ENCODE measurements at regions not wholly inside any gene's neighbourhood (a gene's known extent, or its start where the extent isn't known, plus 50 kb on each side); places are given as distances from the start of the nearest gene placed in this dataset.
A peak's percentile ranks its signal among the peaks of the same experiment; 100 is the strongest.

GRCh38 chr9:85230081-85230480 is 511.7 kb downstream of the AGTPBP1 start:
- no peaks in the 10 kb centered on the region for H3K9me3 Mint-ChIP-seq (ENCODE audit: unreplicated experiment)

GRCh38 chr9:85228111-85228855 is 513.5 kb downstream of the AGTPBP1 start:
- no TSS peak for BruUV-seq (replicated peaks)
- H3K4me1 Mint-ChIP-seq (ENCODE audit: insufficient read depth, unreplicated experiment), result peaks cover 21% of the 10 kb centered on the region
- no peaks in the 10 kb centered on the region for H3K36me3 Mint-ChIP-seq (ENCODE audit: insufficient read depth, unreplicated experiment)
- no peak for DNase-seq (ENCODE audit: unreplicated experiment)
- H3K4me3 Mint-ChIP-seq (ENCODE audit: unreplicated experiment), result no peak overlapping the region
- no peak for TF ChIP-seq CTCF (IDR thresholded peaks at IDR 0.05; ENCODE audit: unreplicated experiment)
- intact Hi-C loops (cut with micrococcal nuclease), result no loop called here
- CTCF ChIA-PET, result interaction anchor here (0.6 to 2.3 kb wide), 2 partner anchors 8 to 9 kb away, joined by 4 to 6 read pairs; no protein-coding TSS in a partner anchor
- no peak overlapping the region for H3K27ac Mint-ChIP-seq (ENCODE audit: low read depth, unreplicated experiment)
- H3K27me3 Mint-ChIP-seq (ENCODE audit: insufficient read depth, unreplicated experiment), result no peaks in the 10 kb centered on the region
- POLR2A ChIA-PET, result interaction anchor here (1.0 kb wide), 1 partner anchor 530 kb away, joined by 3 read pairs; no protein-coding TSS in a partner anchor
- H3K9me3 Mint-ChIP-seq (ENCODE audit: unreplicated experiment), result no peaks in the 10 kb centered on the region

More at GRCh38 chr9:85230081-85230480, 511.7 kb downstream of the AGTPBP1 start:
- ChIA-PET POLR2A (no interaction called here), CTCF (interaction anchor here (2.3 kb wide), 1 partner anchor 10 kb away, joined by 6 read pairs; no protein-coding TSS in a partner anchor)
- TF ChIP-seq CTCF (IDR thresholded peaks at IDR 0.05; ENCODE audit: unreplicated experiment), result no peak
- H3K36me3 Mint-ChIP-seq (ENCODE audit: insufficient read depth, unreplicated experiment), result no peaks in the 10 kb centered on the region
- BruUV-seq (replicated peaks), result no TSS peak
- intact Hi-C loops (cut with micrococcal nuclease), result no loop called here
- H3K27ac Mint-ChIP-seq (ENCODE audit: low read depth, unreplicated experiment), result no peak overlapping the region
- no peak for DNase-seq (ENCODE audit: unreplicated experiment)
- H3K27me3 Mint-ChIP-seq (ENCODE audit: insufficient read depth, unreplicated experiment), result no peaks in the 10 kb centered on the region
- H3K4me1 Mint-ChIP-seq (ENCODE audit: insufficient read depth, unreplicated experiment), result peaks cover 4% of the 10 kb centered on the region
- no peak overlapping the region for H3K4me3 Mint-ChIP-seq (ENCODE audit: unreplicated experiment)

DNA sequence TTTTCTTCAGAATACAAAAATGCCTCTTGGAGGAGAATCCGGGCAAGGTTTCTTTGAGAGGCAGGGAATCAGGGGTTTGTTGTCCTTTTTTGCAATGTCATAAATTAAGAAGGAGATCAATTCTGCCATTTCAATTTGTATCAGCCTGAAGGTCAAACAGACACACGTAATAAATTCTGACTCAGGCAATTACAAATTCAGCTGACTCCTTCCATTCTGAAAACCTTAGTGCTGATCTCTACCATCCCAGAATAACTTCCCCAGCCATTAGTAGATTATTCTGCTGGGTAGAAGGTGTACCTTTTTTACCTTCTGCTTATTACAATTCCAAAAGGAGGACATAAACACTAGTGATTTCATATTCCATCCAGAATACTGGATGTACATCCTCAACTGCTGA is 516.6 kb downstream of the AGTPBP1 start:
- no peaks in the 10 kb centered on the region for H3K36me3 Mint-ChIP-seq (ENCODE audit: insufficient read depth, unreplicated experiment)
- H3K27me3 Mint-ChIP-seq (ENCODE audit: insufficient read depth, unreplicated experiment), result no peaks in the 10 kb centered on the region
- no peak overlapping the region for H3K4me3 Mint-ChIP-seq (ENCODE audit: unreplicated experiment)
- BruUV-seq (replicated peaks), result no TSS peak
- ChIA-PET POLR2A (interaction anchor here (0.6 to 2.1 kb wide), 8 partner anchors 10 to 256 kb away, joined by 3 to 14 read pairs (median 4); no protein-coding TSS in a partner anchor), CTCF (interaction anchor here (0.5 to 2.2 kb wide), 3 partner anchors 34 to 528 kb away, joined by 3 to 6 read pairs (median 4); no protein-coding TSS in a partner anchor)
- peak overlapping the region; percentile 79 for H3K27ac Mint-ChIP-seq (ENCODE audit: low read depth, unreplicated experiment)
- intact Hi-C loops (cut with micrococcal nuclease), result no loop called here
- TF ChIP-seq CTCF (IDR thresholded peaks at IDR 0.05; ENCODE audit: unreplicated experiment), result no peak
- no peaks in the 10 kb centered on the region for H3K9me3 Mint-ChIP-seq (ENCODE audit: unreplicated experiment)
- no peak for DNase-seq (ENCODE audit: unreplicated experiment)
- H3K4me1 Mint-ChIP-seq (ENCODE audit: insufficient read depth, unreplicated experiment), result peaks cover 23% of the 10 kb centered on the region

DNA sequence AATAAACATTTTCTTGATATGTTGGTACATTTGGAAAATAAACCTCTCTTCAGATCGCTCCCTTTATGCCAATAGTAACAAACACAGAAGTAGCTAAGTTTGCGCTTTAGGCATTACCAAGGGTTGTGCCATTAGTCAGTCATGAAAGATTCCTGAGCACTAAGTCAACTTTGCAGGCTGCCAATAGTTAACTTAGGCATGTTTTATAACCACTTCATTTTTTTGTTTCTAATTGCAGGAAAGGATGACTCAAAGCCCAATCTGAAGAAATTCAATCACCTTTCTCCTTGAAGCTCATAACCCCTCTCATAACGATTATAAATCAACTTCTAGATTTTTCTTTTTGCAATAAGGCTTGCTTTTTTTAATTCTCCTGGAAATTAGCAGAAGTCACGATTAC is 517.0 kb downstream of the AGTPBP1 start:
- Mint-ChIP-seq H3K27me3 (ENCODE audit: insufficient read depth, unreplicated experiment) (no peaks in the 10 kb centered on the region), H3K27ac (ENCODE audit: low read depth, unreplicated experiment) (peak overlapping the region; percentile 79), H3K9me3 (ENCODE audit: unreplicated experiment) (no peaks in the 10 kb centered on the region), H3K4me1 (ENCODE audit: insufficient read depth, unreplicated experiment) (peaks cover 23% of the 10 kb centered on the region), H3K36me3 (ENCODE audit: insufficient read depth, unreplicated experiment) (no peaks in the 10 kb centered on the region), H3K4me3 (ENCODE audit: unreplicated experiment) (no peak overlapping the region)
- intact Hi-C loops (cut with micrococcal nuclease), result no loop called here
- TF ChIP-seq CTCF (IDR thresholded peaks at IDR 0.05; ENCODE audit: unreplicated experiment), result no peak
- DNase-seq (ENCODE audit: unreplicated experiment), result peak; percentile 87
- POLR2A ChIA-PET, result interaction anchor here (0.6 to 2.1 kb wide), 9 partner anchors 9 to 255 kb away, joined by 3 to 14 read pairs (median 4); no protein-coding TSS in a partner anchor
- CTCF ChIA-PET, result interaction anchor here (0.5 to 2.2 kb wide), 5 partner anchors 34 to 1150 kb away, joined by 3 to 6 read pairs (median 3); no protein-coding TSS in a partner anchor
- BruUV-seq (replicated peaks), result no TSS peak

Measured in MCF 10A (cell line).